Testis (tissue), 2 donors: ENCODE measurements at regions not wholly inside any gene's neighbourhood (a gene's known extent, or its start where the extent isn't known, plus 50 kb on each side); places are given as distances from the start of the nearest gene placed in this dataset.

Source experiments
- POLR2A ChIP-seq: fragments of 450-650 bp; IDR thresholded peaks from one replicate; pipeline ENCODE4 v1.6.1; 2017; ENCODE audit warnings: antibody characterized with exemption, mild to moderate bottlenecking, moderate library complexity
- TF ChIP-seq, protein P1 (sequence below), 3 experiments: fragments of 450-650 bp in 2 of 3; fragments of 200-600 bp in 1 of 3; sonication (generic) in 1 of 3; IDR thresholded peaks; one replicate each; pipeline ENCODE4 v1.5.1; 2016 to 2019; ENCODE audit warnings: antibody characterized with exemption in 3 of 3, mild to moderate bottlenecking in 2 of 3, moderate library complexity in 1 of 3

GRCh38 chr15:46354443-46354842 lies 719.6 kb downstream of the SQOR start:
- TF ChIP-seq, protein P1, sequence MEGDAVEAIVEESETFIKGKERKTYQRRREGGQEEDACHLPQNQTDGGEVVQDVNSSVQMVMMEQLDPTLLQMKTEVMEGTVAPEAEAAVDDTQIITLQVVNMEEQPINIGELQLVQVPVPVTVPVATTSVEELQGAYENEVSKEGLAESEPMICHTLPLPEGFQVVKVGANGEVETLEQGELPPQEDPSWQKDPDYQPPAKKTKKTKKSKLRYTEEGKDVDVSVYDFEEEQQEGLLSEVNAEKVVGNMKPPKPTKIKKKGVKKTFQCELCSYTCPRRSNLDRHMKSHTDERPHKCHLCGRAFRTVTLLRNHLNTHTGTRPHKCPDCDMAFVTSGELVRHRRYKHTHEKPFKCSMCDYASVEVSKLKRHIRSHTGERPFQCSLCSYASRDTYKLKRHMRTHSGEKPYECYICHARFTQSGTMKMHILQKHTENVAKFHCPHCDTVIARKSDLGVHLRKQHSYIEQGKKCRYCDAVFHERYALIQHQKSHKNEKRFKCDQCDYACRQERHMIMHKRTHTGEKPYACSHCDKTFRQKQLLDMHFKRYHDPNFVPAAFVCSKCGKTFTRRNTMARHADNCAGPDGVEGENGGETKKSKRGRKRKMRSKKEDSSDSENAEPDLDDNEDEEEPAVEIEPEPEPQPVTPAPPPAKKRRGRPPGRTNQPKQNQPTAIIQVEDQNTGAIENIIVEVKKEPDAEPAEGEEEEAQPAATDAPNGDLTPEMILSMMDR (IDR thresholded peaks at IDR 0.05): no peak
- TF ChIP-seq POLR2A: no peak
